ENCODE measurements at regions not wholly inside any gene's neighbourhood (a gene's known extent, or its start where the extent isn't known, plus 50 kb on each side); places are given as distances from the start of the nearest gene placed in this dataset.

- no peak for TF ChIP-seq ZFP36 (IDR thresholded peaks at IDR 0.05; ENCODE audit: low read depth, low read length, partially characterized antibody)
- no peak for TF ChIP-seq POU5F1 (IDR thresholded peaks at IDR 0.05; ENCODE audit: borderline replicate concordance, low read depth, low read length, partially characterized antibody)
- no peak for TF ChIP-seq SRSF1 (IDR thresholded peaks at IDR 0.05; ENCODE audit: low read depth, low read length)
- no peak for TF ChIP-seq CTBP1 (IDR thresholded peaks at IDR 0.05; ENCODE audit: borderline replicate concordance)
- no peak for TF ChIP-seq SMARCC2 (IDR thresholded peaks at IDR 0.05; ENCODE audit: low read depth)
- TF ChIP-seq ILF3 (IDR thresholded peaks at IDR 0.05; ENCODE audit: borderline replicate concordance), result no peak
- peak; percentile 84 for TF ChIP-seq SAP30 (IDR thresholded peaks at IDR 0.05; ENCODE audit: borderline replicate concordance, insufficient read depth, low read depth, low read length, poor library complexity, severe bottlenecking)
- peak; percentile 70 for TF ChIP-seq TBP (optimal IDR thresholded peaks at IDR 0.05; ENCODE audit: low read depth, low read length)
- TF ChIP-seq ZNF3 (CRISPR knock-in tag; IDR thresholded peaks at IDR 0.05), result no peak
- TF ChIP-seq LCOR (CRISPR knock-in tag; IDR thresholded peaks at IDR 0.05), result no peak
- peak in 1 of 2 experiments; percentile 75; a peak in 1 of 4 replicates for TF ChIP-seq RCOR1 (IDR thresholded peaks at IDR 0.05; ENCODE audit: borderline replicate concordance in 1 of 2, low read depth in 2 of 2, low read length in 2 of 2)
- no peak for TF ChIP-seq THRA (IDR thresholded peaks at IDR 0.05)
- TF ChIP-seq ZNF445 (CRISPR knock-in tag; IDR thresholded peaks at IDR 0.05; ENCODE audit: low read depth), result no peak
- TF ChIP-seq E2F6 (IDR thresholded peaks at IDR 0.05; ENCODE audit: borderline replicate concordance in 1 of 2, extremely low read depth in 1 of 2, insufficient read depth in 1 of 2, insufficient read length in 1 of 2, low read depth in 1 of 2, low read length in 1 of 2, poor library complexity in 1 of 2, severe bottlenecking in 1 of 2), result peak in 1 of 2 experiments; percentile 29
- TF ChIP-seq CBX1 (IDR thresholded peaks at IDR 0.05; ENCODE audit: low read depth), result no peak
- no peak for TF ChIP-seq ATF4 (CRISPR knock-in tag; IDR thresholded peaks at IDR 0.05)
- no peak for TF ChIP-seq SMAD2 (IDR thresholded peaks at IDR 0.05; ENCODE audit: low read depth, low read length)
- TF ChIP-seq BHLHE40 (IDR thresholded peaks at IDR 0.05; ENCODE audit: low read length), result peak; percentile 39; the same call in 1 of the 2 replicates
- TF ChIP-seq POLR2B (IDR thresholded peaks at IDR 0.05; ENCODE audit: low read depth, partially characterized antibody), result peak; percentile 99
- TF ChIP-seq ZNF140 (CRISPR knock-in tag; IDR thresholded peaks at IDR 0.05), result no peak
- no peak for TF ChIP-seq ZNF764 (CRISPR knock-in tag; IDR thresholded peaks at IDR 0.05; ENCODE audit: low read depth)
- peak in 1 of 2 experiments; percentile 72; a peak in 1 of 4 replicates for TF ChIP-seq TEAD1 (CRISPR knock-in tag; IDR thresholded peaks at IDR 0.05)
- no peak for TF ChIP-seq FUS (optimal IDR thresholded peaks at IDR 0.05; ENCODE audit: low read depth, low read length)
- no peak for TF ChIP-seq IRF1 (CRISPR knock-in tag; IDR thresholded peaks at IDR 0.05; ENCODE audit: borderline replicate concordance)
- TF ChIP-seq HNRNPH1 (optimal IDR thresholded peaks at IDR 0.05; ENCODE audit: low read depth, low read length), result no peak
Observed at GRCh38 chr17:409848-410542, 57.4 kb upstream of the RPH3AL start (continued).

Measured in K562 (cell line).